ENCODE measurements at regions not wholly inside any gene's neighbourhood (a gene's known extent, or its start where the extent isn't known, plus 50 kb on each side); places are given as distances from the start of the nearest gene placed in this dataset.
"Not testable (repeated sequence)": the region's sequence is repeated elsewhere in the genome, so short reads cannot be mapped to it uniquely, and the experiment has no call there.

DNA sequence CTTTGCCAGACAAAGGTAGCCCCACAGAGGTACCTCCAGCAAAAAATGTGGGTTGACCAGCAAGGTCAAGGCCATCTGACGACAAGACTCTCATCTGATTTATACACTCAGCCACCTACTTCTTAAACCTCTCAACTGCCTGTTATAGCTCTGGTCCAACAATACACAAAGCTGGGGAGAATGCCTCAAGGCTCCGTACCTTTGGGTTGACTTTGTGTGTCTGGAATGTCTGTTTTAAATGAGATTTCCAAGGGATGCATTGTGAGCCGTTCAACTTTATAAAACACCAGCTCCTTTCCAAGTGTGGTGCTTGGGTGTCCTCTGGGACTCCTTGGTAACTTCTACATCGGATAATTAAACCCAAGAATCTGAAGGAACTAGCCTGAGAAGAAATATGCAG, 167.0 kb upstream of the RPL34 start:
- DNase-seq, result no peak

DNA sequence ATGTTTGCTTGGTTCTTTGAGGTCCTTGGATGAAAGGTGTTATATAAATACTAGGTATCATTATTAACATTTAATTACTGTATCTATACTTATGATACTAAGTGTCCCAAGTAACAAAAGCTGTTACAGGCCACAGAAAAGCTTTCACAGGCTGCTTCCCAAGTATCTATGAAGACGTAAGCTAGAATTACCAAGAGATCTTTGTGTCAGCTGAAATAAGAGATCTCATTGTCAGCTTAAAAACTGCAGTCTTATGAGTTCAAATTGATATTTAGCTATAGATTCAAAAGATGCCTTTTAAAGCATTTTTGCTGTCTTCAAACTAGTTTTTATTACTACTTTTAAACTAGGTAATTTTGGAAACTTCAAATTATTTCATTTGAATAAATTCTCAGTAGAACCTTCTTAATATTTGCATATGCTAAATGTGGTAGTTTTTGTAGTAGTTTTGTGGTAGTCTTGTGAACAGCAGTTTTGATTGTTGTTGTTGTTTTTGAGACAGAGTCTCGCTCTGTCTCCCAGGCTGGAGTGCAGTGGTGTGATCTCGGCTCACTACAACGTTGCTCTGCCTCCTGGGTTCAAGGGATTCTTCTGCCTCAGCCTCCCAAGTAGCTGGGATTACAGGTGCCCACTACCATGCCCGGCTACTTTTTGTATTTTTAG, 170.0 kb upstream of the RPL34 start:
- no peak for DNase-seq

DNA sequence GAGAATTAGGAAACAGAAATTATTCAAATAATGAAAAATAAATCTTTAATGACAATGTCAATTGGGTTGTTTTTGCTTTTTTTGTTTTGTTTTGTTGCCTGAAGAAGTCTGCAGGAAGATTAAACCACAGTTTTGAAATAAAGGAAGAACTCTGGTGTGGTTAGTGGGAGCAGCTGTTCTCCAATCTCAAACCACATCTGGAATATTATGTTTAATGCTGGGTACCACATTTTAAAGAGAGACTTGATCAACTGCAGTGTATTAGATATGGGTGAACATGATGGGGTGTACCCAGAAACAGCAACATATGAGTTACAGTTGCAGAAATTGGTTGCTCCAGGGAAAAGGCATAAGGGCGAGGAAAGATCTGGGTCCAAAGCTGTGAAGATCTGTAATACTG, 171.2 kb upstream of the RPL34 start:
- no peak for DNase-seq

DNA sequence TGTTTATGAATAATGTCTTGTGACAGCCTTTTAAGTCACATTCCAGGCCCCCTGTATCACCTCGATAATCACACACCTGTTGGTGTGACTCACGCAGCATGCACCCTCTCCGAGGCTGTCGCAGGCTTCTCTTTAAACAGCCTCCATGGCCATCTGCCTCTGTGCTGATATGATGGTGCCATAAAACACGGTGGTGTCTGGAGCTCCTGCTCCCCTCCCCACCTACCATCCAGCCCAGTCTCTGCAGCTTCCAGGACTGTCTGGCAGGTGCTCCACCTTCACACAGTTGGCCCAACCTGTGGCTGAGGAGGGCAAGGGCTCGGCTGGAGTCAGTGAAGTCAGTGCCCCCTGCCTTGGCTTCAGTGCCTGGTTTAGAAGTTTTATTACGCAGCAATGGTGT, 173.8 kb upstream of the RPL34 start:
- no peak for DNase-seq

DNA sequence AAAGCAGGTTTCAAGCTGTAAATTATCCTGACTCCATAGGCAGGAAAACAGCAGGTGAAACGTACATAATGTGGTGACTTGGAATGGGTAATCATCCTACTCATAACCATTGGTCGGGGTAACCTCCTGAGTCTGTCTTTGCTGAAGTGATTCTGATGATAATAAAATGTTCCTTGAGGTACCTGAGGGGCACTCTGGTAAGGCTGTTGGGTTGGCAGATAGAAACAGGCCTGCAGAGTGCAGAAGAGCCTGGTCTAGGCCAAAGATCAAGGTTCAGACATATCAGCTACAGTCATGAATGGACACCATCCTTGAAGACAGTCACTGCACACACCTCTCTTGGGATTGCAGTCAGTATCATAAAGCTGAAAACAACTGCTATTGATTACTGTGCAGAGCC, 174.7 kb upstream of the RPL34 start:
- DNase-seq, result no peak

DNA sequence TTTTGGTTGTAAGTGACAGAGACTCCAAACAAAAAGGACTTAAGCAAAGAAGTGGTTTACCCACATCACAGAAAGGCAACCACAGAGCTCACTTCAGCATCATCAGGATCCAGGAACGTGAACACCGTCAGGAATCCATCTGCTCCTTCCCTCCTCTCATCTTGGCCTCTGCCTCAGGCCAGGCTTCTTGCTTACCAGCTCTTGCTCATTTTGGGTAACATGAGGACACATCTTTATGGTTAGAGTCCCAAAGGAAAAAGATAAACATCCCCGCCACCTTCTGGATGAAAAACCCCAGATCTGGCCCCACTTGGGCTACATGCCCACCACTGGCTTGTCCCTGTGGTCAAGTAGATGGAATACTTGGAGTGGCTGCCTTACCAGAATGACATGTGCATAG, 176.8 kb upstream of the RPL34 start:
- DNase-seq, result no peak

DNA sequence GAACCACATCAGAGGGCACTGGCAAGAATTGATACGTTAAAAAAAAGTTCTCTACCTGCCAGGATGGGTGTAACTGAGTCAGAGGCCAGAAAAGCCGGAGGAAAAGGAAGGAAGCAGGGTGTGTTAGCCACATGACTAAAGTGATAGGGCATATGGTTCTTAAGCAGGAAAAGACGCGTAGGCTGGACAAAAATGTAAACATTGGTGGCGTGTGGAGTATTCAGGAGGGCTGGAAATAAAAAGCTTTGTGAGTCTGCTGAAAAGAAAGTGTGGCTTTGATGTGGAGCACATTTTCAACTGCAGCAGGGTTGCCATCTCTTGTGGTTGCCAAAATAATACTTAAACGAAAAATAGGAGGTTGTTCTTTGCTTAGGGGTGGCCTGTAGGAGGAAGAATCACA, 186.5 kb upstream of the RPL34 start:
- DNase-seq, result peak; percentile 71

DNA sequence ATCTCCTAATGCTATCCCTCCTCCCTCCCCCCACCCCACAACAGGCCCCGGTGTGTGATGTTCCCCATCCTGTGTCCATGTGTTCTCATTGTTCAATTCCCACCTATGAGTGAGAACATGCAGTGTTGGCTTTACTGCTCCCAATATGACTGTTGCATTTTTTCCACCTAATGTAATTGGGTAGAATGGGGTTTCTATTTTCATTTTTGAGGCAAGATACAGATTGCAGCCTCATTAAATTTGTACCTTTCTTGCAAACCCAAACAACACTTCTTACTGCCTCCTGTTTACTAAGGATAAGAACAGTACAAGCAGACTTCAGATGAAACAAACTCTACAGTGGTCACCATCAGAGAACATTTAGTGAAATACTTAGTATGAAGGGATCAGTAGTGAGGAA, 187.0 kb upstream of the RPL34 start:
- not testable (repeated sequence) for DNase-seq

DNA sequence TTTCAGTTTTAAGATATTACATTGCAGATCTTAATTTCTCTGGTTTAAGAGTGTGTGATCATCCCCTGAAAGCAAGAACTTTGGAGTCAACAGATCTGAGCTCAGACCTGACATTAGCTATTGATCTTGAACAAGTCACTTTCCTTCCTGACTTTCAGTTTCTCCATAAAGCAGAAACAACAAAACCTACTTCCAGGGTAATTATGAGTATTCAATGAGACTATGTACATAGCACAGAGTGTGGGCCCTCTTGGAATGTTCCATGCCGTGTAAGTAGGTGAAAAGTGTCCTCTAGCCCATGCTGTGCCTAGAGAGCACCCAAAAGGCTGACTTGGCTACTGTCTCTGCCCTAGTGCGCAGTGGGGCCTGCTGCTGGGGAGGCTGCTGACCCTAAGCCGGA, 188.0 kb upstream of the RPL34 start:
- no peak for DNase-seq

DNA sequence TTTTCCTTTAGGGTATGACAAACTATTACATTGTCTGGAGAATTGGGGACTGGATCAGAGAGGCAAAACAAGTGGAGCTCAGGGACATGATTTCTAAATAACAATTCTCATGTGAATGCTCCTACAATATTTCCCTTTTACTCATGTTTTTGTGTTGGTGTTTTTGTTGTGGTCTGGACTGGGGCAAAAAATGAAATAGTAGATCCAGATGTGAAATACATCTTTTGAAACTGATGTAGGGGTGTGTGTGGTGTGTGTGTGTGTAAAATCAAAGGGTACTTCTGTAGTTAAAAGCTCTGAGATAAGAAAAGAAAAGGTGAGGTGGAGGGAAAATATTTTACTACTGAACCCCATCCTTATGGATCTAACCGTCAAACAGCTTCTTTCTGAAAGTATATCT, 188.4 kb upstream of the RPL34 start:
- DNase-seq, result no peak

DNA sequence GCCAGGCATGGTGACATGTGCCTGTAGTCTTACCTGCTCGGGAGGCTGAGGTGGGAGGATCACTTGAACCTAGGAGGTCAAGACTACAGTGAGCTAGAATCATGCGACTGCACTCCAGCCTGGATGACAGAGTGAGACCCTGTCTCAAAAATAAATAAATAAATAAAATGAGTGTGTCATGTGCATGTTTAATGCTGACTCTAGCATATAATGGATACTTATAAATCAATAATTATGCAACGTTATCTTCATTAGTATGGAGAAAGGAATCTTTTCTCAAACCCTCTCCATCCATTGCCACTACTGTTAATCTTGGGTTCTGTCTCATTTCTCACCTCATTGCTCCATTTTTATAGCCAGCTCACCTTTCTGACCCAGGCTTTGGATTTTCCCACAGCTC, 189.5 kb upstream of the RPL34 start:
- DNase-seq, result no peak

DNA sequence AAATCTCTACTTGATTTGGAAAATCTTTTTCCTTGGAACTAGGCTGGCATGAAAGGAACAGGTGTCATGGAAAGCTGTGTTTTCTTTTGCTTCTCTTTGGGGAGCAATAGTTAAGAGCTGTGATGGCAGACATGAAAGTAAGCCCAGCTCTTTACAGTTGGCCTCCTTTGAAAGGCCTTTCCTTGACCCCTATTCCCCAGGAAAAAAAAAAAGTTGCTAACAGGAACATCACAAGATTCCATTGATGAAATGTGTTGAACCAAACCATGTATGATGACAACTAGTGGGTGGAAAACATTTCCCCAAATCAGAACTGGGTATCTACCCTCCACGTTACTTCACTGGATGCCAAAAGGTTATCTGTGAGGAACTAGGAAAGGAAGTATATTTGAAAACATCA, 190.7 kb upstream of the RPL34 start:
- DNase-seq, result no peak

DNA sequence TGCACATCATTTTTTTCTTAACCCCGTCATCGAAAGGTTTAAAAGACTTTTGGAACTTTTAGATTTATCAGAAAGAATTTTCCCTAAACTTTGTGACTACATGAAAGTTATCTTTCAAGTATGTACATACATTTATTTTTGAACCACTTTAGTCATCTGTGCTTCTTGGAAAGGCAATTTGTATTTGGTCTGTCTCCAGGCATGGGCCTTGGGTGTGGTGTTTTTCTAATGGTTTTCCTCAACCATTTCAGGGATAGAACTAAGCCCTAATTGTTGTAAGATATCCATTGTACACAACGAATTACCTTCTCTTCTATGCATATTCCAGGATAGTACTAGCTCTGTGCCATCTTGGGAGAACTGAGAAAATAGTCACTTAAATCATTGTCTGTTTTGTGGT, 191.5 kb upstream of the RPL34 start:
- no peak for DNase-seq

DNA sequence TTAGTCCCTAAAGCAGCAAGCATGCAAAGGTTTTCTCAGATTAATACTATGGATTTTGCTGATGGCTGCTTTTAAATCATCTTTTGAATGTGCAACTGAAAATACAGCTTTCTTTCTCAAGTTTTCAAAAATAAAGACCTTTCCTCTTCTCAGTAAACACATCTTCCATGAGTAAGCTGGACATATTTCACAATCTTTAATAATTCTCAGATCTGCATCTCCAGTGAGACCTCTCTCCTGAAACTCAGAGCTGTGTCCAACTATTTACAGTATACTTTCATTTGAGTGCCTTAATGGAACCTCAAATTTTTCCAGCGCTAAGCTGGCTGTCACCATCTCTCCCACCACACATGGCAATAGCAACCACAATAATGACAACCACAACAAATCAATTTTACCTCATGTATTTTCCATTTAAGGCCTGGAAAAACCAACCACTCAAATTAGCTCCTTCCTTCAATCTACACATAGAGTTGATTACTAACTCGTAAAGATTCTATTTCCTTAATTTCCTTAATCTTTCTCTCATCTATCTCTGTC, 192.4 kb upstream of the RPL34 start:
- peak; percentile 69 for DNase-seq

DNA sequence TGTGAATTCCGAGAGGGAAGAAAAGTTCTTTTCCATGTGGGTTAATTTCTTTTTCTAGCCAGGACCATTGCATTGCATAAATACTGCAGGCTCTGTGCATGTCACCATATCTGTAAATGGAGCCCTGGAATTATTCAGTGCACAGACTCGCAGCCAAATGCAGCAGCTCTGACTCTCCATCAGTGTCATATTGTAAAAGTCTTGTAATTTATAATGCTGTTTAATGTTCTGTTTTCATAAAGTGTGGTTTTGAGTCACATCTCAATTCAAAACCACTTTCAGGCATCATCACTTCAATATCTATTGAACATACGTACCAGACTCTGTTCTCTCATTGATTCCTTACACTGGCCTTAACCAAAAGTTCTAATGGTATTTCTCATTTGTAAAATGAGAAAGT, 193.9 kb upstream of the RPL34 start:
- DNase-seq, result peak; percentile 88

DNA sequence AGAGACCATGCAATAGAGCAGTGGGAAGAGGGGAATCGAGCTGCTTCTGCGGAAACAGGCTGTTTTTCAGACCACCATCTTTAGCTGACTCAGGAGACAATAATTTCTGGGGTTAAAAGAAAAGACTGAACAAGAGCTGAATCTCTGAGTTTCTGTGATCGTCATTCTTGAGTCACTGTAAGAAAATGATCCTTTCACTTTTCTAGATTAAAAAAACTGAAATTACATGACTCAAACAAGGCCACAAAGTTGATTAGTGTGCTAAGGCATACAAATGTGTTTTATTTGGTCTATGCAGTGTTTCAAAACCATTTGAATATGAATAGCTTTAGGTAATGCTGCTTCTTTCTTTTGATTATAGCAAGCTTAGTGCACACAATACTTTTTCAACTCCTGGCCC, 194.4 kb upstream of the RPL34 start:
- peak; percentile 92 for DNase-seq

DNA sequence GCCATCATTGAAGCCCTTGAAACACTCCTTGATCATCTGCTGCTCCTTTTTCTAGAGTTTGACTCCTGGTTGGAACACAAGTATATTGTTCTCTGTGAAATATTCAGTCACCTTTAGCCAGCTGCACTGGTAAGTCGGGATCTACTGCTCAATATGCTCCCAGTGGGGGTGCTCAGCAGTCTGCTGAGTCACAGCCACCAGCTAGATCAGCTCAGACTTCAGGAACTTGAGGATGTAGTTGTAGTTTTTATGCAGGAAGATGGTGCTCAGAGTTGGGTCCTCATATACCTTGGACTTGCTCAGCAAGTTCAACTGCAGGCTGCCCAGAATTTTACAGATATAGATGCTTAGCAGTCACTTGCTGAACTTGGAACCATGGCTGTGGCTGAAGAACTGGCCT, 202.5 kb upstream of the RPL34 start:
- DNase-seq, result peak; percentile 34

DNA sequence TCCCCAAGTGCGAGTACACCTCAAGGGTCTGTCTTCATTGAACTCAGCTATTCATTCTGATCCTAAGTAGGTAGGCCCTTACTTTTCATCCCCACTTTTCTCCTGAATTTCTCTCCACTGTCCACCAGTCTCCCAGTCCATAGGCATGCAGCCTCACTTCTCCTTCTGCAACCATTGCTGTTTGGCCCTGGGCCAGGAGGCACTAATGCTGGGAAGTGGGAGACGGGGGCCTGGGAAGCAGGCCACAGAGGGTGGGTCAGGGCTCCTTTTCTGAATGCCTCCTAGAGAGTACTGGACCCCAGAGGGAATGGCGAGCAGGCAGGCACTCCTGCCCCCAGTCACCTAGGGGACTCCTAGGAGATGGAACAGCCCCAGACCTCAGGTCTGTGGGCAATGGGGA, 203.5 kb upstream of the RPL34 start:
- DNase-seq, result no peak

DNA sequence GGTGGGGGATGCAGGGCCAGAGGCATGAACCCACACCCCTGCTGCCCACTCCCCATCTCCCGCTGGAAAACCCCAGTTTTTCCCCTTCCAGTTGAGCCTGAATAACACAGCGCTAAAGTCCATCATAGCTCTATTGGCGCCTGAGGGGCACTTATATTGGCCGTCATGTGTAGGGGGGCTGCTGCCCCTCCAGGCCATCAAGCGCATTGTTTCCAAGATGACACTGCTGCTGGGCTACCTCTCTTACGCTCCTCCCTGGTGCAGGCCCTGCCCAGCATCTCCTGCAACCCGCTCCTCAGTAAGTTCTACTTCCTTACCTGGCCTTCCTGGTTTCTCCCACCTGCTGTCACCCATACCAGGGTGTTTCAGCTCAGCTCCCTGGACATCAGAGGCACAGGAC, 205.0 kb upstream of the RPL34 start:
- no peak for DNase-seq

DNA sequence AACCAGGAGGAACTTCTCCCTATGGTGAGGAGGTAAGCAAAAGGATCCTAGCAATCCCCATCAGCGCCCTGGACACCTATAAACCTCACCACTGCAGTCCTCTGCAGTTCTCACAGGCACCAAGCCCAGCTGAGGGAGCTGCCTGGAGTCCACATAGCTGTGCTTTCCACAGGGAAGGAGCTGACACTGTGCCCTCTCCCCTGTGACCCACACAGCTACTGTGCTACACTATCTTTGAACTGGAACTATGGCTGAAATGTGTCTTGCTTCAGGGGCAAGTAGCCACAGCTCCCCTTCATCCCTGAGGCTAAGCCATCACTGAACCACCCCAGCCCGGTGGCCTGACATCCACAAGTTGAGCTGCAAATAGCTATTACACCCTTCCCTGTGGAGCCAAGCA, 208.5 kb upstream of the RPL34 start:
- no peak for DNase-seq

DNA sequence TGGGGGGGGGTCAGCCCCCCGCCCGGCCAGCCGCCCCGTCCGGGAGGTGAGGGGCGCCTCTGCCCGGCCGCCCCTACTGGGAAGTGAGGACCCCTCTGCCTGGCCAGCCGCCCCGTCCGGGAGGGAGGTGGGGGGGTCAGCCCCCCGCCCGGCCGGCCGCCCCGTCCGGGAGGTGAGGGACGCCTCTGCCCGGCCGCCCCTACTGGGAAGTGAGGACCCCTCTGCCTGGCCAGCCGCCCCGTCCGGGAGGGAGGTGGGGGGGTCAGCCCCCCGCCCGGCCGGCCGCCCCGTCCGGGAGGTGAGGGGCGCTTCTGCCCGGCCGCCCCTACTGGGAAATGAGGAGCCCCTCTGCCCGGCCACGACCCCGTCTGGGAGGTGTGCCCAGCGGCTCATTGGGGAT, 210.7 kb upstream of the RPL34 start:
- not testable (repeated sequence) for DNase-seq

DNA sequence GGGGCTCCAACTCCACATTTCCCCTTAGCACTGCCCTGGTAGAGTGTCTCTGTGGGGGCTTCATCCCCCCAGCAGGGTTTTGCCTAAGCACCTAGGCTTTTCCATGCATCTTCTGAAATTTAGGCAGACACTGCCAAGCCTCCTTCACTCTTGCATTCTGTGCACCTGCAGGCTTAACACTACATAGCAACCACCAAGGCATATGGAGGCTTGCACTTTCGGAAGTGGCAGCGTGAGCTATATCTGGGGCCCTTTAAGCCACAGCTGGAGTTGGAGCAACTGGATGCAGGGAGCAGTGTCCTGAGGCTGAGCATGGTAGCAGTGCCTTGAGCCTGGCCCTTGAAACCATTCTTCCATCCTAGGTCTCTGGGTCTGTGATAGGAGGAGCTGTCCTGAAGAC, 214.8 kb upstream of the RPL34 start:
- DNase-seq, result no peak

DNA sequence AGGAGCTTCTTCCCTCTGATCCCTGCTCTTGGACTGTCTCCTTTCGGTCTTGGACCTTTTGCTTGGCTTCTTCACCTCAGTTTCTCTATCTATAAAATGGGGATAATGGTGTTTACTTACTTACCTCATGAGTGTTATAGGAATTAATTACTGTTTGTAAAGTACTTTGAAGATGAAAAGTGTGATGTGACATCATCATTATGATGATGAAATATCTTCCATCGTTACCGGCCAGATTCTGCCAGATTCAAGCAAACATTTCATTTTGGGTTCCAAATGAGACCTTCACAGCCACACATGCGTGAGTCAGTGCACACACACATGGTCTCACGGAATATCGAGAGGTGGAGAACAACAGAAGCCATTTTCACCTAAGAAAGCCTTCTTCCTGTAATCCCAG, 220.1 kb upstream of the RPL34 start:
- DNase-seq, result no peak

DNA sequence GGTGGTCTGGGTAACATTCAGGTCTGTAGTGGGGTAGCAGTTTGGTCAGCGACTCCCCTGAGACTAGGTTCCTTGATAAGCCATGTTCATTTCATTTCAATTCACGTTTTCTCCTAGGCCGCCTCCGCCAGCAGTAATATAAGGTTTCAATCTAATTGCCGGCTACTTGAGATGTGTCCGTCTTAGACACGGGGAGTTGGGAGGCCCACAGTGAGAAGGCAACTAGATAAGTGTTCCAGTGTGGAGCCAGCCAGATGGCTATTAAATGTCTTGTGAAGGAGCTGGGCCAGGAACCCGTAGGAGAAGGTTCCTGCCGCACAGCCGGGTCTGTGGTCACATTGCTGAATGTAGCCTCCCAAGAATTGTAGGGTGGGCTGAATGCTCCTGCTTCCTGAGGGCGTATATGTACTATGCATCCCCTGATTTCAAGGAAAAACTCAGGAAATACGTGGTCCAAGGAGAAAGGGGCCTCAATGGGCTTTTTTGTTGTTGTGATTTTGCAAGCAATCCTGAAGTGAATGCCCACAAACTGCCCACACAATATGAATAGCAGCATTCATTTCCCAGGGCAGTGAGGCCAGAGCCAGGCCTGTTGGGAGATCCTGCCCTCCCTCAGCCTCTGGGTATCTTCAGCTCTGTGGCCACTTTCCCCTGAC, 220.6 kb upstream of the RPL34 start:
- no peak for DNase-seq

DNA sequence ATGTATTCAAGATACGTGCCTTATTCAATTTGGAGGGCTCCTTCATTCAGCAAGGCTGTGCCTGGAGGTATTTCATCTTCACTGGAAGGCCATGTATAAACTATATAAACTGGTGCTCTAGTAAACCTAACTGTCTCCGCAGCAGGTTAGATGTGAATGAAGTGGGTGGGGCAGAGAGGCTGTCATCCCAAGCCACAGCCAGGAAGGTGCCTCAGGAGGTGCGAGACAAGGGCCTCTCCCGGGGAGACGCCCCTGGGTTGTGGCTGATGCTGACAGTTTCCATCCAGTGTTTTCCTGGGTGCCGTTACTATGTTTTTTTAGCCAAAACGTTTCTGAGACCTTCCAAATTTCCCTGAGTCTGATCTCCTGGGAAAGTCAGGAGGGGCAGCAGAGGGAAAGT, 221.5 kb upstream of the RPL34 start:
- no peak for DNase-seq

Data from fibroblast of upper back skin (primary cell).